ENCODE measurements at regions not wholly inside any gene's neighbourhood (a gene's known extent, or its start where the extent isn't known, plus 50 kb on each side); places are given as distances from the start of the nearest gene placed in this dataset.

DNA sequence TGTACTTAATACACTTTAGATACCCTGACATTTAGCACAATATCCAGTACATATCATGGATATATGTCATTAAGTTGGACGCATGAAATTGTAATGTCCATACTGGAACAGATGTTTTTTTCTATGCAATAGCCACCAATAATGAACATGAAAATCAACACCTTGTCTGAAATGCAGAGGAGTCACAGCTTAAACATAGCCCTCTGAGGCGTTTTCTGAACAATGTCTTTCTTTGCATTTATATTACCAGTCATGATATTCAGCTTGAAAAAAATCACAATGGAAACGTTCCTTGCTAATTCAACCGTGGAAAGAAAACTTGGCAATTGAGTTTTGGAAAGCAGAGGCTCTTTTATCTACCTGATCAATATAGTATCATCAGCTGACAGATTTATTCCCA is 86.7 kb upstream of the COL11A1 start:
- TF ChIP-seq, protein P1, sequence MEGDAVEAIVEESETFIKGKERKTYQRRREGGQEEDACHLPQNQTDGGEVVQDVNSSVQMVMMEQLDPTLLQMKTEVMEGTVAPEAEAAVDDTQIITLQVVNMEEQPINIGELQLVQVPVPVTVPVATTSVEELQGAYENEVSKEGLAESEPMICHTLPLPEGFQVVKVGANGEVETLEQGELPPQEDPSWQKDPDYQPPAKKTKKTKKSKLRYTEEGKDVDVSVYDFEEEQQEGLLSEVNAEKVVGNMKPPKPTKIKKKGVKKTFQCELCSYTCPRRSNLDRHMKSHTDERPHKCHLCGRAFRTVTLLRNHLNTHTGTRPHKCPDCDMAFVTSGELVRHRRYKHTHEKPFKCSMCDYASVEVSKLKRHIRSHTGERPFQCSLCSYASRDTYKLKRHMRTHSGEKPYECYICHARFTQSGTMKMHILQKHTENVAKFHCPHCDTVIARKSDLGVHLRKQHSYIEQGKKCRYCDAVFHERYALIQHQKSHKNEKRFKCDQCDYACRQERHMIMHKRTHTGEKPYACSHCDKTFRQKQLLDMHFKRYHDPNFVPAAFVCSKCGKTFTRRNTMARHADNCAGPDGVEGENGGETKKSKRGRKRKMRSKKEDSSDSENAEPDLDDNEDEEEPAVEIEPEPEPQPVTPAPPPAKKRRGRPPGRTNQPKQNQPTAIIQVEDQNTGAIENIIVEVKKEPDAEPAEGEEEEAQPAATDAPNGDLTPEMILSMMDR (IDR thresholded peaks at IDR 0.05): no peak
- no peaks in the 10 kb centered on the region for H3K27me3 Mint-ChIP-seq
- CTCF ChIA-PET: no interaction called here

DNA sequence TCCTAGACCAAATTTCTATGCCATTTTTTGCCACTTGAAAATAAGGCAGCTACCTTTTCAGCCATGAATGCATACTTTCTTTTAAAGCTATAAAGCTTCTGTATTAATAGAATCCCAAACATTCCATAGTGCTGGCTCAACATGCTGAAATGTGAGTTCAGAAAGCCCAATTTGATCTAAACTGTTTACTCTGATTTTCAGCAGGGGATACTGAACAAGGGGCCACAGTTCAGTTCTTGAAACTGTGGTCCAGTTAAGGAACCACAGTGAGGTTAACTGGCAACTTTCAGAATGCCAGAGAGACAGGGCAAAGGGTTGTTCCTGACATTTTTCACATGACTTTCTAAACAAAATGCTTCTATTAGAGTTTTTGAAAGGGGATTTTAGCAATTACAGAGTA is 85.7 kb upstream of the COL11A1 start:
- POLR2A ChIA-PET: no interaction called here
- H3K9me3 Mint-ChIP-seq: peaks cover 2% of the 10 kb centered on the region

More for the DNA sequence above, 86.7 kb upstream of the COL11A1 start:
- no peak for ATAC-seq (ENCODE audit: poor library complexity)
- H3K36me3 ChIP-seq (ENCODE audit: insufficient read depth, low read length): no peaks in the 10 kb centered on the region
- no peak overlapping the region for H3K27ac ChIP-seq (ENCODE audit: low read depth in 1 of 2, low read length in 2 of 2)
- intact Hi-C loops (cut with DNase I, micrococcal nuclease): no loop called here
- POLR2A ChIA-PET: no interaction called here
- no peaks in the 10 kb centered on the region for H3K9me3 ChIP-seq (ENCODE audit: control insufficient read depth in 1 of 2, insufficient read depth in 1 of 2, low read length in 2 of 2)
- no peak overlapping the region for H3K4me3 ChIP-seq (ENCODE audit: low read length)
- H3K9me3 Mint-ChIP-seq: no peaks in the 10 kb centered on the region
- H3K27ac Mint-ChIP-seq: no peak overlapping the region
- no peak overlapping the region for H3K4me3 Mint-ChIP-seq
- no peaks in the 10 kb centered on the region for H3K27me3 ChIP-seq (ENCODE audit: control insufficient read depth in 1 of 2, insufficient read depth in 2 of 2, low read length in 2 of 2)
- no peaks in the 10 kb centered on the region for H3K4me1 ChIP-seq (ENCODE audit: insufficient read depth, low read length)
- no peak for DNase-seq
- no peaks in the 10 kb centered on the region for H3K36me3 Mint-ChIP-seq (ENCODE audit: low read depth)
- no peaks in the 10 kb centered on the region for H3K4me1 Mint-ChIP-seq (ENCODE audit: low read depth)

DNA sequence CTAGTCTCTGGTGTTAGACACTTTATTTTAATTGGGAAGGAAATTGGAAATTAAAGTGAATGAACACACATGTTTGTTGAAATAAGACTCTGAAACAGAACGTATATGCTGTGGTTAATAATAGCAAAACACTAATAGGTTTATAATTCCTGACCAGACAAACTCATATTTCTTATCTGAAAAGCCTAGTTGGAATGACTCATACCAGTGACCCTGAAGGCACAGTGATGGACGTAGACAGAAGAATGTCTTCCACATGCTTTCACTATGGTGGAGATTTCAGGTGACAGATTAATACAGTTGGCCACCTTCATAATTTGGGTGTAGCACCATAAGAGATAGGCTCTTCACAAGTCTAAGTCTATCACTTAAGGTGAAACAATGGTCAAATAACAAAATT is 83.0 kb upstream of the COL11A1 start:
- Histone ChIP-seq H3K9me3 (ENCODE audit: control insufficient read depth in 1 of 2, insufficient read depth in 1 of 2, low read length in 2 of 2) (no peaks in the 10 kb centered on the region), H3K27me3 (ENCODE audit: control insufficient read depth in 1 of 2, insufficient read depth in 2 of 2, low read length in 2 of 2) (no peaks in the 10 kb centered on the region), H3K27ac (ENCODE audit: low read depth in 1 of 2, low read length in 2 of 2) (no peak overlapping the region), H3K4me1 (ENCODE audit: insufficient read depth, low read length) (no peaks in the 10 kb centered on the region), H3K36me3 (ENCODE audit: insufficient read depth, low read length) (no peaks in the 10 kb centered on the region), H3K4me3 (ENCODE audit: low read length) (no peak overlapping the region)
- intact Hi-C loops (cut with DNase I, micrococcal nuclease): no loop called here
- ChIA-PET POLR2A (no interaction called here), CTCF (no interaction called here)
- H3K4me1 Mint-ChIP-seq (ENCODE audit: low read depth): no peaks in the 10 kb centered on the region
- H3K9me3 Mint-ChIP-seq: peaks cover 4% of the 10 kb centered on the region
- H3K27me3 Mint-ChIP-seq: no peaks in the 10 kb centered on the region
- no peak for DNase-seq
- no peaks in the 10 kb centered on the region for H3K36me3 Mint-ChIP-seq (ENCODE audit: low read depth)
- no peak overlapping the region for H3K27ac Mint-ChIP-seq
- ATAC-seq (ENCODE audit: poor library complexity): no peak
- TF ChIP-seq, protein P1 (IDR thresholded peaks at IDR 0.05): no peak
- H3K4me3 Mint-ChIP-seq: no peak overlapping the region

More for the DNA sequence above, 85.7 kb upstream of the COL11A1 start:
- Histone ChIP-seq H3K27ac (ENCODE audit: low read depth in 1 of 2, low read length in 2 of 2) (no peak overlapping the region), H3K4me3 (ENCODE audit: low read length) (no peak overlapping the region), H3K9me3 (ENCODE audit: control insufficient read depth in 1 of 2, insufficient read depth in 1 of 2, low read length in 2 of 2) (no peaks in the 10 kb centered on the region), H3K36me3 (ENCODE audit: insufficient read depth, low read length) (no peaks in the 10 kb centered on the region), H3K4me1 (ENCODE audit: insufficient read depth, low read length) (no peaks in the 10 kb centered on the region), H3K27me3 (ENCODE audit: control insufficient read depth in 1 of 2, insufficient read depth in 2 of 2, low read length in 2 of 2) (no peaks in the 10 kb centered on the region)
- H3K4me3 Mint-ChIP-seq: no peak overlapping the region
- no peak overlapping the region for H3K27ac Mint-ChIP-seq
- no peaks in the 10 kb centered on the region for H3K27me3 Mint-ChIP-seq
- H3K4me1 Mint-ChIP-seq (ENCODE audit: low read depth): no peaks in the 10 kb centered on the region
- TF ChIP-seq, protein P1 (IDR thresholded peaks at IDR 0.05): no peak
- DNase-seq: no peak
- CTCF ChIA-PET: no interaction called here
- intact Hi-C loops (cut with DNase I, micrococcal nuclease): no loop called here
- no peaks in the 10 kb centered on the region for H3K36me3 Mint-ChIP-seq (ENCODE audit: low read depth)
- ATAC-seq (ENCODE audit: poor library complexity): no peak
